GM23338 (cell line): ENCODE measurements at regions not wholly inside any gene's neighbourhood (a gene's known extent, or its start where the extent isn't known, plus 50 kb on each side); places are given as distances from the start of the nearest gene placed in this dataset.

ENCODE experiments used
- ATAC-seq: fragments of 200-7000 bp; cut with Tn5 transposase; 3 replicates; pipeline ENCODE4 v1.9.1; 2020
- DNase-seq: peaks from one replicate; pipeline ENCODE4 v3.0.0-alpha.2; 2015; ENCODE audit warnings: low spot score
- H2AFZ ChIP-seq: fragments of 200-600 bp; sonication (generic); 2 replicates; pipeline ENCODE4 v1.8.0; 2016; ENCODE audit warnings: antibody characterized with exemption, mild to moderate bottlenecking, moderate library complexity
- H3F3A ChIP-seq: fragments of 200-600 bp; sonication (generic); replicated peaks from 2 replicates; pipeline ENCODE4 v1.8.0; 2017; ENCODE audit warnings: antibody characterized with exemption, mixed run types, low read depth
- H3K27ac ChIP-seq: fragments of 200-600 bp; sonication (generic); 2 replicates; pipeline ENCODE4 v1.6.1; 2016; ENCODE audit warnings: low read depth
- H3K27me3 ChIP-seq: fragments of 200-600 bp; sonication (generic); 2 replicates; pipeline ENCODE4 v1.8.0; 2016; ENCODE audit warnings: mild to moderate bottlenecking, mixed run types, moderate library complexity; ENCODE audit not compliant: insufficient read depth
- H3K36me3 ChIP-seq: fragments of 200-600 bp; sonication (generic); 2 replicates; pipeline ENCODE4 v1.8.0; 2016; ENCODE audit warnings: mild to moderate bottlenecking; ENCODE audit not compliant: insufficient read depth
- H3K4me1 ChIP-seq: fragments of 200-600 bp; sonication (generic); 2 replicates; pipeline ENCODE4 v1.8.0; 2016; ENCODE audit warnings: mild to moderate bottlenecking, moderate library complexity; ENCODE audit not compliant: insufficient read depth
- H3K4me2 ChIP-seq: fragments of 200-600 bp; sonication (generic); 2 replicates; pipeline ENCODE4 v1.7.1; 2017; ENCODE audit warnings: mixed run types
- H3K4me3 ChIP-seq: fragments of 200-600 bp; sonication (generic); 2 replicates; pipeline ENCODE4 v1.6.1; 2016; ENCODE audit warnings: mixed run types
- H3K79me2 ChIP-seq: fragments of 200-600 bp; sonication (generic); replicated peaks from 2 replicates; pipeline ENCODE4 v1.8.0; 2017; ENCODE audit warnings: mild to moderate bottlenecking; ENCODE audit not compliant: insufficient read depth
- H3K9me2 ChIP-seq: fragments of 200-600 bp; sonication (generic); 2 replicates; pipeline ENCODE4 v1.8.0; 2017; ENCODE audit not compliant: insufficient read depth
- H4K20me1 ChIP-seq: fragments of 200-600 bp; sonication (generic); replicated peaks from 2 replicates; pipeline ENCODE4 v1.8.0; 2017; ENCODE audit warnings: mild to moderate bottlenecking; ENCODE audit not compliant: insufficient read depth
- H3K27ac Mint-ChIP-seq: 2 replicates; pipeline ENCODE4 v1.8.0; 2020; ENCODE audit warnings: inconsistent platforms, mild to moderate bottlenecking, moderate library complexity, mixed read lengths
- H3K27me3 Mint-ChIP-seq: 3 replicates; pipeline ENCODE4 v1.8.0; 2022; ENCODE audit warnings: low read depth, mild to moderate bottlenecking, moderate library complexity, mixed read lengths, inconsistent platforms; ENCODE audit not compliant: insufficient read depth, poor library complexity
- H3K36me3 Mint-ChIP-seq: 3 replicates; pipeline ENCODE4 v1.8.0; 2021; ENCODE audit warnings: low read depth, mild to moderate bottlenecking, inconsistent platforms, moderate library complexity, mixed read lengths
- H3K4me1 Mint-ChIP-seq: 3 replicates; pipeline ENCODE4 v1.8.0; 2020; ENCODE audit warnings: mild to moderate bottlenecking, inconsistent platforms, mixed read lengths
- H3K4me3 Mint-ChIP-seq: 3 replicates; pipeline ENCODE4 v1.8.0; 2021; ENCODE audit warnings: moderate library complexity, mild to moderate bottlenecking, inconsistent platforms, mixed read lengths
- H3K9me3 Mint-ChIP-seq: 3 replicates; pipeline ENCODE4 v1.8.0; 2020; ENCODE audit warnings: moderate library complexity, mild to moderate bottlenecking, inconsistent platforms, mixed read lengths
- CREB1 ChIP-seq: fragments of 250-450 bp; sonication (Bioruptor Pico); IDR thresholded peaks from 2 replicates; pipeline ENCODE4 v1.5.0; 2020; ENCODE audit warnings: low read depth, mild to moderate bottlenecking, moderate library complexity
- CTCF ChIP-seq, 2 experiments: fragments of 200-600 bp in 1 of 2; sonication (generic) in 1 of 2; conservative IDR thresholded peaks; 2 replicates each; pipeline versions ENCODE4 v1.5.1 to v1.6.1; 2016 to 2017; ENCODE audit warnings: antibody characterized with exemption in 2 of 2, low read depth in 2 of 2, mild to moderate bottlenecking in 2 of 2, moderate library complexity in 1 of 2
- ETS1 ChIP-seq: IDR thresholded peaks from 2 replicates; pipeline ENCODE4 v1.6.1; 2016; ENCODE audit warnings: antibody characterized with exemption
- EZH2 ChIP-seq: fragments of 200-600 bp; sonication (generic); IDR thresholded peaks from one replicate; pipeline ENCODE4 v1.8.0; 2017; ENCODE audit warnings: antibody characterized with exemption, mild to moderate bottlenecking, low read depth; ENCODE audit not compliant: unreplicated experiment
- EZH2phosphoT487 ChIP-seq: fragments of 200-600 bp; sonication (generic); IDR thresholded peaks from one replicate; pipeline ENCODE4 v1.8.1; 2018; ENCODE audit warnings: antibody characterized with exemption; ENCODE audit not compliant: unreplicated experiment
- JUNB ChIP-seq: IDR thresholded peaks from one replicate; pipeline ENCODE4 v1.6.1; 2016; ENCODE audit warnings: antibody characterized with exemption; ENCODE audit not compliant: unreplicated experiment
- POLR2AphosphoS5 ChIP-seq: IDR thresholded peaks from 2 replicates; pipeline ENCODE4 v1.6.1; 2016; ENCODE audit warnings: antibody characterized with exemption, low read depth
- REST ChIP-seq: IDR thresholded peaks from one replicate; pipeline ENCODE4 v1.6.1; 2018; ENCODE audit warnings: antibody characterized with exemption; ENCODE audit not compliant: unreplicated experiment
- STAT1 ChIP-seq: IDR thresholded peaks from one replicate; pipeline ENCODE4 v1.6.1; 2016; ENCODE audit warnings: antibody characterized with exemption; ENCODE audit not compliant: unreplicated experiment
- ZNF114 ChIP-seq: fragments of 250-450 bp; sonication (Bioruptor Pico); IDR thresholded peaks from 2 replicates; pipeline ENCODE4 v1.5.0; 2020; ENCODE audit warnings: mild to moderate bottlenecking, moderate library complexity
- ZNF331 ChIP-seq: fragments of 250-450 bp; sonication (Bioruptor Pico); IDR thresholded peaks from 2 replicates; pipeline ENCODE4 v1.5.0; 2020; ENCODE audit warnings: low read depth, mild to moderate bottlenecking, moderate library complexity

GRCh38 chr1:29523136-29523535, 286.8 kb downstream of the PTPRU start:
- ATAC-seq: no peak
- H3K36me3 Mint-ChIP-seq: no peaks in the 10 kb centered on the region; the same call in 2 of the 3 replicates

GRCh38 chr1:29521811-29522580, 285.7 kb downstream of the PTPRU start:
- no peaks in the 10 kb centered on the region for H3K36me3 ChIP-seq
- peak; percentile 27; the same call in 1 of the 3 replicates for ATAC-seq
- H3K4me3 ChIP-seq: no peak overlapping the region
- H3F3A ChIP-seq: no peaks in the 10 kb centered on the region
- no peaks in the 10 kb centered on the region for H3K9me2 ChIP-seq
- H4K20me1 ChIP-seq: no peaks in the 10 kb centered on the region
- H3K4me1 ChIP-seq: no peaks in the 10 kb centered on the region
- H3K27me3 Mint-ChIP-seq: peaks cover 6% of the 10 kb centered on the region
- no peak overlapping the region for H3K4me3 Mint-ChIP-seq
- H3K79me2 ChIP-seq: no peaks in the 10 kb centered on the region
- H3K36me3 Mint-ChIP-seq: no peaks in the 10 kb centered on the region; the same call in 2 of the 3 replicates
- peaks cover 19% of the 10 kb centered on the region for H3K4me1 Mint-ChIP-seq
- H3K27ac Mint-ChIP-seq: no peak overlapping the region
- no peak for DNase-seq
- no peak overlapping the region for H3K4me2 ChIP-seq
- no peak overlapping the region for H2AFZ ChIP-seq
- H3K9me3 Mint-ChIP-seq: peaks cover 4% of the 10 kb centered on the region
- H3K27me3 ChIP-seq: no peaks in the 10 kb centered on the region
- no peak overlapping the region for H3K27ac ChIP-seq
- TF ChIP-seq EZH2phosphoT487: no peak
- TF ChIP-seq POLR2AphosphoS5: no peak
- TF ChIP-seq ETS1: no peak
- no peak for TF ChIP-seq STAT1
- TF ChIP-seq EZH2: no peak
- TF ChIP-seq ZNF331 (CRISPR knock-in tag): no peak
- TF ChIP-seq REST: no peak
- TF ChIP-seq CREB1 (CRISPR knock-in tag): no peak
- TF ChIP-seq JUNB: no peak
- no peak for TF ChIP-seq ZNF114 (CRISPR knock-in tag)

More at GRCh38 chr1:29523136-29523535, 286.8 kb downstream of the PTPRU start:
- Histone ChIP-seq H3F3A (no peaks in the 10 kb centered on the region), H3K9me2 (no peaks in the 10 kb centered on the region), H3K36me3 (no peaks in the 10 kb centered on the region), H3K27ac (no peak overlapping the region), H3K27me3 (no peaks in the 10 kb centered on the region), H2AFZ (peak overlapping the region; percentile 72; the same call in 1 of the 2 replicates), H3K4me3 (no peak overlapping the region), H3K79me2 (no peaks in the 10 kb centered on the region), H3K4me2 (no peak overlapping the region), H3K4me1 (no peaks in the 10 kb centered on the region), H4K20me1 (no peaks in the 10 kb centered on the region)
- no peak for TF ChIP-seq POLR2AphosphoS5
- no peak for TF ChIP-seq CTCF (conservative IDR thresholded peaks at IDR 0.05; ENCODE audit: low read depth in 2 of 2)
- TF ChIP-seq ETS1: no peak
- peak overlapping the region; percentile 50; the same call in 1 of the 2 replicates for H3K27ac Mint-ChIP-seq
- peaks cover 5% of the 10 kb centered on the region; the same call in 2 of the 3 replicates for H3K9me3 Mint-ChIP-seq
- no peak overlapping the region for H3K4me3 Mint-ChIP-seq
- H3K4me1 Mint-ChIP-seq: peaks cover 19% of the 10 kb centered on the region
- no peak for DNase-seq
- H3K27me3 Mint-ChIP-seq: peaks cover 7% of the 10 kb centered on the region
